ENCODE measurements at regions not wholly inside any gene's neighbourhood (a gene's known extent, or its start where the extent isn't known, plus 50 kb on each side); places are given as distances from the start of the nearest gene placed in this dataset.

DNA sequence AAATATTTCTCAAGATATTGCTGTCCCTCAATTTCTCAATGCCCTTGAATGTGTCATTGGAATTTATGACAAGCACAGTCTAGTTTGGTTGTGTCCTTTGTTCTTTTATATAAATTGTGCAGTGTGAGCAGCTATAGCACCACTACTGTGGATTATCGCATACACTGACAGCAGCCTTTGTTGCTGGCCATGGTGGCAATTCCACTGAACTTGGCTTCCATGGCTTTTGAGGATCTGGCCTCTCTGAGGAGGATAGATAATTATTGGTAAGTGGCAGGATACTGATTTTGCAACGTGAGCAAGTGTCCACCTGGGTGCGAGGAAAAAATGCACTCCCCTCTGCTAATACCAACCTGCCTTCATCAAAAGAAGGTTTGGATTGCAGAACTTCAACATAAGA, 84.0 kb downstream of the RDH14 start:
- DNase-seq = no peak
- TF ChIP-seq, protein P1, sequence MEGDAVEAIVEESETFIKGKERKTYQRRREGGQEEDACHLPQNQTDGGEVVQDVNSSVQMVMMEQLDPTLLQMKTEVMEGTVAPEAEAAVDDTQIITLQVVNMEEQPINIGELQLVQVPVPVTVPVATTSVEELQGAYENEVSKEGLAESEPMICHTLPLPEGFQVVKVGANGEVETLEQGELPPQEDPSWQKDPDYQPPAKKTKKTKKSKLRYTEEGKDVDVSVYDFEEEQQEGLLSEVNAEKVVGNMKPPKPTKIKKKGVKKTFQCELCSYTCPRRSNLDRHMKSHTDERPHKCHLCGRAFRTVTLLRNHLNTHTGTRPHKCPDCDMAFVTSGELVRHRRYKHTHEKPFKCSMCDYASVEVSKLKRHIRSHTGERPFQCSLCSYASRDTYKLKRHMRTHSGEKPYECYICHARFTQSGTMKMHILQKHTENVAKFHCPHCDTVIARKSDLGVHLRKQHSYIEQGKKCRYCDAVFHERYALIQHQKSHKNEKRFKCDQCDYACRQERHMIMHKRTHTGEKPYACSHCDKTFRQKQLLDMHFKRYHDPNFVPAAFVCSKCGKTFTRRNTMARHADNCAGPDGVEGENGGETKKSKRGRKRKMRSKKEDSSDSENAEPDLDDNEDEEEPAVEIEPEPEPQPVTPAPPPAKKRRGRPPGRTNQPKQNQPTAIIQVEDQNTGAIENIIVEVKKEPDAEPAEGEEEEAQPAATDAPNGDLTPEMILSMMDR (IDR thresholded peaks at IDR 0.05; ENCODE audit: low read depth, low read length) = no peak
- no peak overlapping the region for H3K27ac ChIP-seq
- H3K9me3 ChIP-seq (ENCODE audit: severe bottlenecking) = no peaks in the 10 kb centered on the region
- no peak overlapping the region for H3K4me3 ChIP-seq (ENCODE audit: low read depth, low read length)
- no peaks in the 10 kb centered on the region for H3K36me3 ChIP-seq
- peaks cover 91% of the 10 kb centered on the region for H3K27me3 ChIP-seq (ENCODE audit: insufficient read depth, low read depth, severe bottlenecking)

DNA sequence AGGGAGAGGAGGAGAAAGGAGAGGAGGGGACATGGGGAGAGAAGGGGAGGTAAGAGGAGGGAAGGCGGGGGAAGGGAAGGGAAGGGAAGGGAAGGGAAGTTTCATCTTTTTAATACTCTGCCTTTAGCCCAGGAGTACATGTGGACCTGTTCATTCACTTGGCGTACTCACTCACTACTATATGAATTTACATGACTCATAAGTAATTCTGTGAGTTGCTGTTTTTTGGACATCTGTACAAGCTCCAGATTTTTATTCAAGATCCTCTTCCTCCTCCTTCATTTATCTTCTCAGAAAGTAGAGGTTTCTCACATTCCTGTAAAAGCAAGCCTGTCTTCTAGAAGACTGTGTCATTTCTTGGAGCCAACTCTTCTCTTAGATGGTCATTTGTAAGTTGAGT, 84.6 kb downstream of the RDH14 start:
- Histone ChIP-seq H3K36me3 (no peaks in the 10 kb centered on the region), H3K27me3 (ENCODE audit: insufficient read depth, low read depth, severe bottlenecking) (peaks cover 91% of the 10 kb centered on the region), H3K9me3 (ENCODE audit: severe bottlenecking) (no peaks in the 10 kb centered on the region), H3K4me3 (ENCODE audit: low read depth, low read length) (no peak overlapping the region), H3K27ac (no peak overlapping the region)
- DNase-seq = no peak
- TF ChIP-seq, protein P1 (IDR thresholded peaks at IDR 0.05; ENCODE audit: low read depth, low read length) = no peak

DNA sequence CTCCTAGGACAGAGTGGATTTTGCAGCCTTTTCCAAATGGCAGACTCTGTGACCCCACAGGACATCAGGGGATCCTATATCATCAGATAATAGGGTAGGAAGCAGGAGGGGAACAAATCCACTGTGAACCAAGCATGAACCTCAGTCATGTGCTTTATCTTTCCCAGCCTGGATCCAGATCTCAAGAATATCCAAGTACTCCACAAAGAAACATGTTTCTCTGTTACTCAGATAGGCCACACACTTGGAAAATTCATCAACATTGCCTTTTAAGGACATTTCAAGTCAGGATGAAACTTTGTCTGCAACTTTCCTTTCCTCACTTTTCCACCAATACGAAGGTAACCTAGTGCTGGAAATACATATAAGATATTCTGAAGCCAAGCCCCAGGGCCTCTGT, 85.8 kb downstream of the RDH14 start:
- H3K4me3 ChIP-seq (ENCODE audit: low read depth, low read length) = no peak overlapping the region
- H3K27ac ChIP-seq = no peak overlapping the region
- H3K27me3 ChIP-seq (ENCODE audit: insufficient read depth, low read depth, severe bottlenecking) = peaks cover 93% of the 10 kb centered on the region
- TF ChIP-seq, protein P1 (IDR thresholded peaks at IDR 0.05; ENCODE audit: low read depth, low read length) = no peak
- H3K9me3 ChIP-seq (ENCODE audit: severe bottlenecking) = no peaks in the 10 kb centered on the region
- DNase-seq = no peak
- H3K36me3 ChIP-seq = no peaks in the 10 kb centered on the region

DNA sequence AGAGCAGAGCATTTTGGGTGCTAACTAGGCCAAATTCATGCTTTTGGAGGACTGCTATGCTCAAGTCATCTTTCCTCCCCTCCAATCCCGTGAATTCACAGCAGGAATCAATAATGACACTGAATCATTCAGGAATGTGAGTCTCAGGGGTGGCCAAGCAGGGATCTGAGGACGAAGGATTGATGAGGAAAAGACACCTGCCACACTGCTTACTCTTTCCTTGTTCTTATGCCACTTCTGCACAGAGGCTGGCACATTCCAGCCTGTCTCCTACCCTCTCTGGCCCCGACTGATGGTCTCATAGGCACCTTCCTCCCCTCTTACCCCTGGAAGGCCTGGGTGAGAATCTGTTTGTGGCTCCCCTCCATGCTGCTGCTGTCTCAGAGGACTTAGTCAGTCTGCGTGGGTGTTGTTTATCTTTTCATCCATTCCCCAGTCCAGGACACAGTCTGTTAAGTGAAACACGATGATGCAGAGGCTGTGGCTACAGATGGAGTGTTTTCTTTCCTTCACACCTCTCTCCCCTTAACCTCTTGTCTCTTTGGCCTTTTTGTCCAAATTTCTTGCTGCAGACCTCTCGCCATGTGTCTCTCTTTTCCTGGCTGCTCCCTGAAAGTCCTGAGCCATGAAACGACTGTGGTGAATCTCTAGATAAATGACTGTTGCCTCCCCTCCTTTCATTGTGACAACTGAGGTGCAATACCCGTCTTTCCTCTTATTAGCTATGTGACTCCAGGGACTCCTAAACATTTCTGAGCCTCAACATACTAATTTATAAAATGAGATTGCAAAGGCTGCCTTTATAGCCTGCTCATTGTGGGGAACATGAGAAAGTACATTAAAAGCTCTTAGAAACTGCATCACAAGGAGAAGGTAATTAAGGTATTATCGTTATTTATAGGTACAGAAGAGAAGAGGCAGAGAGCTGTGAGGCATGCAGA, 86.9 kb downstream of the RDH14 start:
- TF ChIP-seq, protein P1 (IDR thresholded peaks at IDR 0.05; ENCODE audit: low read depth, low read length) = no peak
- H3K36me3 ChIP-seq = no peaks in the 10 kb centered on the region
- DNase-seq = no peak
- peaks cover 93% of the 10 kb centered on the region for H3K27me3 ChIP-seq (ENCODE audit: insufficient read depth, low read depth, severe bottlenecking)
- no peaks in the 10 kb centered on the region for H3K9me3 ChIP-seq (ENCODE audit: severe bottlenecking)
- H3K27ac ChIP-seq = no peak overlapping the region
- H3K4me3 ChIP-seq (ENCODE audit: low read depth, low read length) = no peak overlapping the region

DNA sequence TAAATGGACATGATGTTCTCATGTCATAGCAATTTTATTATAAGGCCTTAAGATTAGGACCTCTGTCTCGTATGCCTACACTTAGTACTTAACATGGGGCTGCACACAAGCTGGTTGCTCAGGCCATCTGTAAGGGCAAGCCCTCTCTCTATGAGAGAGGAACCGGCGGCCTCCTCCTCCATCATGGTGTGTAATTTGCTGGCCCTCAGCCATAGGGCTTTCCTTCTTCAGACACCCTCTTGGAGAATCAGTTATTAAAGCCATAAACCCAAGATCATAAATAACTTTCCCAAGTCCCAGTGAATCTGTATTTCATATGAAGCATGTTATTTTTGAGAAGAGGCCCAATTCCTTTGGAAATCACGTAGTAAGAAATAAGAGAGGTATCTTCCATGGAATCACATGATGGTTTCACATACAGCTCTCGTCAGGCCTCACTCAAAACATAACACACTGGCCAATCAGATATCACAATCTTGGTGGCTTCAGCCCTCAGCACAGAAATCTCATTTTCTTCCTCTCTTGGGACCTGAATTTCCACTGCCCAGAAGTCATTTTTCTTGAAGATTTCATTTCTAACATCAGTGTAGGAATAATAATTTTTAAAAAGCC, 92.6 kb downstream of the RDH14 start:
- Histone ChIP-seq H3K36me3 (no peaks in the 10 kb centered on the region), H3K27me3 (ENCODE audit: insufficient read depth, low read depth, severe bottlenecking) (peaks cover 92% of the 10 kb centered on the region), H3K27ac (no peak overlapping the region), H3K4me3 (ENCODE audit: low read depth, low read length) (no peak overlapping the region), H3K9me3 (ENCODE audit: severe bottlenecking) (no peaks in the 10 kb centered on the region)
- DNase-seq = no peak
- TF ChIP-seq, protein P1 (IDR thresholded peaks at IDR 0.05; ENCODE audit: low read depth, low read length) = no peak

All from WERI-Rb-1 (cell line).